ENCODE measurements at regions not wholly inside any gene's neighbourhood (a gene's known extent, or its start where the extent isn't known, plus 50 kb on each side); places are given as distances from the start of the nearest gene placed in this dataset.

DNA sequence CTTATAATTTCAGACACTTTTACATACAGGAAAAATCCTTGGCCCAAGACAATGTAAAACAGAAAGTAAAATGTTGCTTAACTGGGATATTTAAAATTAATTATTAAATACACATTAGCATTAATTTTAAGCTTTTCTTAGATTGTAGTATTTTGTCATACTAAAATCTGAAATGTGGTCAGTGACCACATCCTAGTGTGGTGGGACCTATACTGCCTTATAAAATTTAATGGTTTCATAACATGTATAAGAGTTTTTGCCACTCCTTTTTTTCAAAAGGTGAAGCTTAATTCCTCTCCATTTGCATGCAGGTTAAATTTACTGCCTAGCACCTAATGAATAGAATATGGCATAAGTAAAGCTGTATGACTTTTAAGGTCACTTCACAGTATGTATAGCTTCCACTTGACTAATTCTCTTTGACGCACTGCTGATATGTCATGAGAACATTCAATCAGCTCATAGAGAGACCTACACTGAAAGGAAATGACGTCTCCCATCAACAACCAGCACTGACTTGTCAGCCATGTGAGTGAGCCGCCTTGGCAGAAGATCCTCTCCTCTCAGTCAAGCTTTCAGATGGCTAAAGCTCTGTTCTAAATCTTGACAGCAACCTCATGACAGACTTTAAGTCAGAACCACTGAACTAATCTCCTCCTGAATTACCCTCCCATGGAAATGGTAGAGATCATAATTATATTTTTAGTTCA is 847.8 kb downstream of the SI start:
- TF ChIP-seq, protein P1, sequence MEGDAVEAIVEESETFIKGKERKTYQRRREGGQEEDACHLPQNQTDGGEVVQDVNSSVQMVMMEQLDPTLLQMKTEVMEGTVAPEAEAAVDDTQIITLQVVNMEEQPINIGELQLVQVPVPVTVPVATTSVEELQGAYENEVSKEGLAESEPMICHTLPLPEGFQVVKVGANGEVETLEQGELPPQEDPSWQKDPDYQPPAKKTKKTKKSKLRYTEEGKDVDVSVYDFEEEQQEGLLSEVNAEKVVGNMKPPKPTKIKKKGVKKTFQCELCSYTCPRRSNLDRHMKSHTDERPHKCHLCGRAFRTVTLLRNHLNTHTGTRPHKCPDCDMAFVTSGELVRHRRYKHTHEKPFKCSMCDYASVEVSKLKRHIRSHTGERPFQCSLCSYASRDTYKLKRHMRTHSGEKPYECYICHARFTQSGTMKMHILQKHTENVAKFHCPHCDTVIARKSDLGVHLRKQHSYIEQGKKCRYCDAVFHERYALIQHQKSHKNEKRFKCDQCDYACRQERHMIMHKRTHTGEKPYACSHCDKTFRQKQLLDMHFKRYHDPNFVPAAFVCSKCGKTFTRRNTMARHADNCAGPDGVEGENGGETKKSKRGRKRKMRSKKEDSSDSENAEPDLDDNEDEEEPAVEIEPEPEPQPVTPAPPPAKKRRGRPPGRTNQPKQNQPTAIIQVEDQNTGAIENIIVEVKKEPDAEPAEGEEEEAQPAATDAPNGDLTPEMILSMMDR (IDR thresholded peaks at IDR 0.05 in 4 of 5, conservative IDR thresholded peaks at IDR 0.05 in 1 of 5): no peak
- TF ChIP-seq POLR2A (IDR thresholded peaks at IDR 0.05): no peak

Data from gastrocnemius medialis (tissue), 4 donors.